HEK293 (cell line): ENCODE measurements at regions not wholly inside any gene's neighbourhood (a gene's known extent, or its start where the extent isn't known, plus 50 kb on each side); places are given as distances from the start of the nearest gene placed in this dataset.

Experiments used
- ATF2 ChIP-seq: fragments of 450-650 bp; formaldehyde crosslinking; IDR thresholded peaks from 2 replicates; pipeline ENCODE4 v1.5.1; 2016; ENCODE audit warnings: missing biosample characterization, missing genetic modification characterization, low read depth
- BCL11B ChIP-seq: fragments of 450-650 bp; formaldehyde crosslinking; IDR thresholded peaks from 2 replicates; pipeline ENCODE4 v1.5.1; 2016; ENCODE audit warnings: low read depth, missing biosample characterization, missing genetic modification characterization
- CTCF ChIP-seq: fragments of 450-650 bp; formaldehyde crosslinking; IDR thresholded peaks from 2 replicates; pipeline ENCODE4 v1.5.1; 2016; ENCODE audit warnings: missing biosample characterization, missing genetic modification characterization
- TSHZ1 ChIP-seq: fragments of 450-650 bp; formaldehyde crosslinking; IDR thresholded peaks from 2 replicates; pipeline ENCODE4 v1.5.1; 2016; ENCODE audit warnings: missing biosample characterization, missing genetic modification characterization, borderline replicate concordance
- ZBTB21 ChIP-seq: fragments of 450-650 bp; formaldehyde crosslinking; IDR thresholded peaks from 2 replicates; pipeline ENCODE4 v1.5.1; 2017; ENCODE audit warnings: missing biosample characterization, missing genetic modification characterization
- ZFP37 ChIP-seq: fragments of 450-650 bp; formaldehyde crosslinking; IDR thresholded peaks from 2 replicates; pipeline ENCODE4 v1.5.1; 2016; ENCODE audit warnings: missing biosample characterization, missing genetic modification characterization
- ZNF223 ChIP-seq: fragments of 450-650 bp; formaldehyde crosslinking; IDR thresholded peaks from 2 replicates; pipeline ENCODE4 v1.5.1; 2016; ENCODE audit warnings: missing biosample characterization, missing genetic modification characterization
- ZNF274 ChIP-seq, 2 experiments: fragments of 200-500 bp in 1 of 2; fragments of 450-650 bp in 1 of 2; sonication (Bioruptor generic) in 1 of 2; formaldehyde crosslinking in 1 of 2; IDR thresholded peaks; 2 replicates each; pipeline versions ENCODE4 v1.5.1 to v1.6.1; 2014 to 2016; ENCODE audit warnings: borderline replicate concordance in 1 of 2, inconsistent platforms in 1 of 2, low read length in 1 of 2, missing biosample characterization in 1 of 2, missing genetic modification characterization in 1 of 2
- ZNF324 ChIP-seq: fragments of 450-650 bp; formaldehyde crosslinking; IDR thresholded peaks from 2 replicates; pipeline ENCODE4 v1.5.1; 2016; ENCODE audit warnings: missing biosample characterization, missing genetic modification characterization
- ZNF488 ChIP-seq: fragments of 450-650 bp; formaldehyde crosslinking; IDR thresholded peaks from 2 replicates; pipeline ENCODE4 v1.5.1; 2016; ENCODE audit warnings: missing biosample characterization, missing genetic modification characterization
- ZNF621 ChIP-seq: fragments of 450-650 bp; formaldehyde crosslinking; IDR thresholded peaks from 2 replicates; pipeline ENCODE4 v1.5.1; 2017; ENCODE audit warnings: missing biosample characterization, missing genetic modification characterization

- TF ChIP-seq ATF2 (no peak), ZNF274 (IDR thresholded peaks at IDR 0.05; ENCODE audit: low read length) (no peak), ZNF274 (tag by site-specific recombination; IDR thresholded peaks at IDR 0.05; ENCODE audit: borderline replicate concordance) (no peak), ZBTB21 (tag by site-specific recombination) (no peak), ZNF324 (tag by site-specific recombination) (no peak), ZNF223 (tag by site-specific recombination) (no peak), CTCF (tag by site-specific recombination) (no peak), TSHZ1 (tag by site-specific recombination) (no peak), ZNF621 (tag by site-specific recombination) (no peak), BCL11B (no peak), ZNF488 (tag by site-specific recombination) (no peak), ZFP37 (no peak)
Observed at GRCh38 chr2:131801210-131801744, 273.6 kb downstream of the CCDC74A start.
